OCI-LY7 (cell line): ENCODE measurements at regions not wholly inside any gene's neighbourhood (a gene's known extent, or its start where the extent isn't known, plus 50 kb on each side); places are given as distances from the start of the nearest gene placed in this dataset.

Experiments
- CTCF ChIP-seq: fragments of 200-600 bp; sonication (generic); conservative IDR thresholded peaks from 2 replicates; pipeline ENCODE4 v1.5.1; 2014; ENCODE audit warnings: mild to moderate bottlenecking, antibody characterized with exemption, low read length, moderate library complexity, mixed read lengths
- EZH2phosphoT487 ChIP-seq: fragments of 200-600 bp; sonication (generic); IDR thresholded peaks from 2 replicates; pipeline ENCODE4 v1.6.1; 2018; ENCODE audit warnings: low read depth, borderline replicate concordance, mild to moderate bottlenecking, mixed run types, antibody characterized with exemption, low read length, moderate library complexity, mixed read lengths

DNA sequence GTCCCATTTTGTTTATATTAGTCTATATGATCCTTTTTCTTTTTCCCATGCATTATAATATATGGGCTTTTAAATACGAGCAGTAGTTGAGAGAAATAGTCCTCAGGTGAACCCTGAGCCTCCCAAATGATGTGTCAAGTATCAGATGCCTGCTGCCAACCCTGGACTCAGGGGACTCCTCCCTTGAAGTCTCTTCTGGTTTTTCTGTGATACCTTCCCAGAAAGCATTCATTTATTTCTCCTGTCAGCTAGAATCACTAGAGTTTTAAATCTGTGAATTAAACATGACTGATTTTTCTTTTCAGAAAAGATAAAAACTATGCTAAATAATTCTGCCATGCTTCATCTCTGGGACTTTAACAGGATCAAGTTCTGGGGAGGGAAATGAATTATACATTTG is 184.6 kb downstream of the LIG4 start:
- no peak for TF ChIP-seq CTCF
- TF ChIP-seq EZH2phosphoT487: no peak
